Aorta (tissue), 5 donors: ENCODE measurements at regions not wholly inside any gene's neighbourhood (a gene's known extent, or its start where the extent isn't known, plus 50 kb on each side); places are given as distances from the start of the nearest gene placed in this dataset.

ENCODE experiments used
- ATAC-seq: fragments of 200-7000 bp; cut with Tn5 transposase; one replicate; pipeline ENCODE4 v1.9.1; 2022; ENCODE audit warnings: moderate library complexity; ENCODE audit not compliant: low FRiP score
- DNase-seq, 2 donors: peaks; one replicate each; pipeline ENCODE4 v3.0.0-alpha.2; 2020
- H3K27ac ChIP-seq, 2 donors: one replicate each; pipeline ENCODE4 v1.5.1; 2013; ENCODE audit warnings: low read length in 2 of 2, mild to moderate bottlenecking in 2 of 2, moderate library complexity in 2 of 2, control low read depth in 1 of 2, inconsistent platforms in 1 of 2, low read depth in 1 of 2
- H3K27me3 ChIP-seq, 2 donors: one replicate each; pipeline ENCODE4 v1.6.1; 2013; ENCODE audit warnings: control low read depth in 1 of 2, low read length in 1 of 2, mild to moderate bottlenecking in 1 of 2, moderate library complexity in 1 of 2; ENCODE audit not compliant: insufficient read depth in 2 of 2, control insufficient read depth in 1 of 2
- H3K36me3 ChIP-seq, 2 donors: one replicate each; pipeline ENCODE4 v1.6.1; 2013; ENCODE audit warnings: control low read depth in 1 of 2, low read length in 1 of 2, mild to moderate bottlenecking in 1 of 2; ENCODE audit not compliant: insufficient read depth in 2 of 2, control insufficient read depth in 1 of 2
- H3K4me1 ChIP-seq, 2 donors: one replicate each; pipeline ENCODE4 v1.6.1; 2013; ENCODE audit warnings: low read length in 2 of 2, control low read depth in 1 of 2, mild to moderate bottlenecking in 1 of 2, moderate library complexity in 1 of 2; ENCODE audit not compliant: insufficient read depth in 2 of 2, control insufficient read depth in 1 of 2
- H3K4me3 ChIP-seq, 2 donors: one replicate each; pipeline ENCODE4 v1.5.1; 2013; ENCODE audit warnings: low read length in 2 of 2, control low read depth in 1 of 2, mild to moderate bottlenecking in 1 of 2
- H3K9me3 ChIP-seq: one replicate; pipeline ENCODE4 v1.6.1; 2013; ENCODE audit warnings: mild to moderate bottlenecking, low read length; ENCODE audit not compliant: control insufficient read depth
- WGBS, 2 donors: extraction: QIAGEN DNeasy Blood & Tissue Kit; methylation state at CpG; one replicate each; pipeline ENCODE4 v1.1.7; 2013; 5-methylcytosine and 5-hydroxymethylcytosine counted together
- intact Hi-C, 2 donors: fragments of 100-400 bp; cut with DNase I; formaldehyde crosslinking; loops; one replicate each; pipeline versions ENCODE4 v1.14.2 to v1.15.0; 2022
- donor health status: healthy with polysubstance abuse.
- donor health status: Bipolar disorder and iron deficiency.
- donor health status: DM: no; HTN: no; CAD: no.
- donor health status: DM: no; HTN: no; CAD: no.
- donor health status: DM: yes; HTN: yes; CAD: no.

DNA sequence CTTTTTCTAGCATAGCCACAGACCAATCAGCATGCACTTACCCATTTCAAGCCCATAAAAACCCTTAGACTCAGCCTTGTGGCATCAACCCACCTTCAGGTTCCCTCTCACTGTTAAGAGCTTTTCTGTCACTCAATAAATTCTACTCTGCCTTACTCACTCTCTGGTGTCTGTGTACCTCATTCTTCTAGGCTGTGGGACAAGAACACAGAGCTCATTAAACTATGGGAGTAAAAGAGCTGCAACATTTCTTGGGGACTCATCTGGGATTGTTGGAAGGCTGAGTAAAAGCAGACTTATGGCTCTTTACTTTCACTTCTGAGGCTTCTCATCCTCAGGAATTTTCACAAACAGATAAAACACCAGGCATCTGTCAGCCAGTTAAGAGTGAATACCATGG is 879.3 kb downstream of the ROBO2 start:
- H3K4me1 ChIP-seq: no peaks in the 10 kb centered on the region
- H3K36me3 ChIP-seq: no peaks in the 10 kb centered on the region
- H3K9me3 ChIP-seq: peaks cover 6% of the 10 kb centered on the region
- no peak overlapping the region for H3K4me3 ChIP-seq
- ATAC-seq (no peak), DNase-seq (no peak)
- peaks cover 0 to 3% of the 10 kb centered on the region in 2 donors for H3K27me3 ChIP-seq
- H3K27ac ChIP-seq: no peak overlapping the region
- intact Hi-C loops: no loop called here

DNA sequence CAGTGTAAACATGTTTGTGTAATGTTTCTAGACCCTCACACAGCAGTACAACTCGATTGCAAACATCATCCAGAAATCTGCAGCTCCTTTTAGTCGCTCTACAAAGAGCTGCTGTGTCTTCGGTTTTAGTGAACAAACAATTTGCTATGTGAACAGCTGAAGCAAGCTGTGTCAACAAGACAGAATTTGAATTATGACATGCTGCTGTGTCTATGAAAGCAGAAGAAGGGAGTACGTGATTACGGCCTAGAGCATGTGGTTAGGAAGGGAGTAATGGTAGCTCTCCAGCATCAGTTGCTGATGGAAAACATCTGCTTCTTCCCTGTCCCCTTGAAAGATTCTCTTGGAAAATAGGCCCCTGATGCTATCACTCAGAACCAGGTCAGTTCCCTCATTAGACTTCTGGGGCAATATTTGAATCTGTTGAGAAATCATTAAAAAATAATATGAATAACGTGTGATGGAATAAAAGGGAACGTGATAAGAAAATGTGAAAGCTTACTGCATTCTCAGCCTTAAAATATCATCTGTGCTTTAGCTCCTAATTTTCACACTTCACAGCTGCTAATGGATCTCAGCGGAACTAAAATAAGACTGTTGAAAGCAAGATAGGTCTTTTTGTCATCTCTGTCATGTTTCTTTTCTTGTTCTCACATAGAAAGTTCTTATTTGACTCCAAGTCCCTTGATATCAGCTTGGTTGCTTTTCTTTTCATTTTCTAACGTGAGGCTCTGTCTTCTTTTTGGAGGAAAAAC is 891.5 kb downstream of the ROBO2 start:
- WGBS, 2 donors: 42 to 55% methylated on average over 9 of the region's 9 CpGs
- no peak for ATAC-seq
- Histone ChIP-seq H3K9me3 (no peaks in the 10 kb centered on the region), H3K27me3 (no peaks in the 10 kb centered on the region), H3K27ac (no peak overlapping the region), H3K36me3 (no peaks in the 10 kb centered on the region), H3K4me1 (no peaks in the 10 kb centered on the region), H3K4me3 (no peak overlapping the region)
- DNase-seq: no peak
- intact Hi-C loops: no loop called here

DNA sequence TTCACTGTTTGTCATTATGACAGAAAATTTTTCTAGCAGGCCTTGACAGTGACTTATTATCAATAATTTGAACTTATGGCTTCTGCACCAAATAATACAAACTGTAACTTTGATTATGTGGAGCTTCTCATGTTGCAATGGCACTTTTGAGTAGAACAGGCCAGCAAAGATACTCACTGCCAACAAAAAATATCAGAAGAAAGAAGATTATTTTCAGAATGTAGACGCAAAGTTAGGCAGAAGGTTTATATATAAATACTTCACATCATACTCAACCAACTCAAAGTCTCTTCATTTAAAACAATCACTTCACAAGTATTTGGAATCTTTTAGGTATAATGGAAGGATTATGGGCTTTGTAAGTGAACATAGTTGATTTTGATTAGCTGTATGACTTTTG is 893.0 kb downstream of the ROBO2 start:
- intact Hi-C loops: no loop called here

DNA sequence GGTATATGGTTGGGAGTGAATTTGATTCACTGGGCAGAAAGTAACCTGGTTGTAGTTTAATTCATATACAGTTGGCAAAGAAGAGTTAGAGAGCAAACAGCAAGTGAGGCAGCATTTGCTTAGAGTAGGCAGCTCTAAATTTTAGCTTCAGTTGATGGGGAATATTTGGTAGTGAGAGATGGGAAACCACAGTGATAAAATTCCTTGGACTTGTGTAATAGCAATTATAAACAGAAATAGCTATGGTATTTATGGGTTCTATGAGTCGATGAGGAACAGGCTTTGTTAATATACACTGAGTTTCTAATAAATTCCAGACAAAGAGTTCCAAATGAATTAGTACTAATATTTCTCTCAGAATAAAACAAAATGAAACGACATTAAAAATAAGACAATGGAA is 894.0 kb downstream of the ROBO2 start:
- intact Hi-C loops: no loop called here
- 86 to 88% methylated on average over 2 of the region's 2 CpGs for WGBS, 2 donors
- no peaks in the 10 kb centered on the region for H3K4me1 ChIP-seq

More for the DNA sequence above, 893.0 kb downstream of the ROBO2 start:
- Histone ChIP-seq H3K36me3 (no peaks in the 10 kb centered on the region), H3K4me3 (no peak overlapping the region), H3K4me1 (no peaks in the 10 kb centered on the region), H3K9me3 (no peaks in the 10 kb centered on the region), H3K27ac (no peak overlapping the region), H3K27me3 (no peaks in the 10 kb centered on the region)
- 47 to 65% methylated on average over 1 of the region's 1 CpG for WGBS, 2 donors
- ATAC-seq: no peak
- DNase-seq: no peak

DNA sequence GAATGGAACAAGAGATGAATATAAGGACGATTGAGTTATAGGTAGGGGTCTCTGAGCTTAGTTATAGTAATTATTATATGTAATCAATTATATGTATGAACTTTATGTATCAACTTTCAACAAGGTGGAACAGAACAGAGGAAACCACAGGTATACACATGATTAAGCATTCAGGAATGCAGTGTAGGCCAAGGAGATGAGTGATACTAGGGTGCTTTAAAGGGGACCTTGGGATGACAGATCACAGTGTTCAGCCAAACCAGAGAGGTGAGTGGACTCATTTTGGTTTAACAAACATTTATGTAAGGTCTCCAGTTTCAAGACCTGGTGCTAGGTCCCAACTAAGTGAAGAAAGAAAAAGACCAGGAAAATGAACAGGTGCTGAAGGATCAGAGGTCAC is 895.5 kb downstream of the ROBO2 start:
- Histone ChIP-seq H3K4me3 (no peak overlapping the region), H3K9me3 (no peaks in the 10 kb centered on the region), H3K27me3 (no peaks in the 10 kb centered on the region), H3K36me3 (no peaks in the 10 kb centered on the region), H3K4me1 (no peaks in the 10 kb centered on the region), H3K27ac (no peak overlapping the region)
- ATAC-seq: no peak
- DNase-seq: no peak
- WGBS, 2 donors: 86 to 88% methylated on average over 1 of the region's 1 CpG
- intact Hi-C loops: no loop called here

More for the DNA sequence above, 894.0 kb downstream of the ROBO2 start:
- H3K27me3 ChIP-seq: no peaks in the 10 kb centered on the region
- ATAC-seq (no peak), DNase-seq (no peak)
- H3K4me3 ChIP-seq: no peak overlapping the region
- no peak overlapping the region for H3K27ac ChIP-seq
- no peaks in the 10 kb centered on the region for H3K9me3 ChIP-seq
- no peaks in the 10 kb centered on the region for H3K36me3 ChIP-seq

DNA sequence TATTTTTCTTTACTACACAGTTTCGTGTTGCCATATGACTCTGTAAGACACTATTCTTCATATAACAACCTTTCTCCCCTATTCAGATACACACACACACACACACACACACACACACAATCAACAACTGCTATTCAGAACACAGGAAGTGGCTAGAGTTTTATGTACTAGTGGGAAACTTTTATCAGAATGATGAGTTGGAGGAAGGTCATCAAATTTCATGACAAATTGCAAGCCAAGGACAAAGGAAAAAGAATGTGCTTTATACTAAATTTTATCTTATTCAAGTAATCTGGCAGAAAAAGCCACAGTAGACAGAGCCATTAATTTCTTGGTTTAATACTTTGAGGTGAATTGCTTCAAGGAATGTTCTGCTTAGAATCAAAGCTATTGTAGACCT is 899.8 kb downstream of the ROBO2 start:
- intact Hi-C loops: no loop called here
- ATAC-seq (no peak), DNase-seq (no peak)
- Histone ChIP-seq H3K36me3 (no peaks in the 10 kb centered on the region), H3K9me3 (no peaks in the 10 kb centered on the region), H3K27me3 (no peaks in the 10 kb centered on the region), H3K4me3 (no peak overlapping the region), H3K27ac (no peak overlapping the region), H3K4me1 (no peaks in the 10 kb centered on the region)
- WGBS, 2 donors: 35 to 41% methylated on average over 1 of the region's 1 CpG

DNA sequence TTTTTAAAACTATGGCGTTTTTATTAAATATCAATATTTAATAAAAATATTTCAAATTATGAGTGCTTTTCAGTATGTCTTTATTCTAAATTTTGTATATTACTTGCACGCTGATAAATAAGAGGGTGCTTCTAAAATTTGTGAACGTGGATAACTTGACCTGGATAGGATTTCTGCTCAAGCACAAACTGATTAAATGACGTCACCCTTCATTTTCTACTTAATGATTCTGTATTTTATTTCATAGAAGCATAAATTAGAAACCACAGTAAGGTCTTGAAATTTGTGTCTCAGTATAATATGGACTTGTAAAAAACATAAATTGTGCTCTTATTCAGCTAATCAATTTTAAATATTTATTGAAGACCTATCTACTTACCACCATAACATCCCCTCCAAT is 903.7 kb downstream of the ROBO2 start:
- DNase-seq: no peak
- 85 to 92% methylated on average over 4 of the region's 4 CpGs for WGBS, 2 donors
- H3K9me3 ChIP-seq: no peaks in the 10 kb centered on the region

DNA sequence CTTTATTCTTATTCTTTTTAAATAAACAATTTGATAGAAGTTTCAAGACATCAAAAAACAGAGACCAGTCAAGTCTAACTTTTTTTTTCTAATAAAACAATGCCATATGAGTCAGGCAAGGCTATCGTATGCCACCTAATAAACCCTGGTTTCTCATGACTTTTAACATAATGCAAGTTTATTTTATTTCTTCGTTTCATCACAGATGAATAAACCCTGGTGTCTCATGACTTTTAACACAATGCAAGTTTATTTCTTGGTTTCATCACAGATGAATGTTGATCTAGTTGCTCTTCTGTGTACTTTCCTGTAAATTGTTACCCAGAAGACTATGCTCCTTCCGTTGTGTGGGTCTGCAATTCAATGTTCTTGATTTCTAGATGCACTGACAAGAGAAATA is 905.4 kb downstream of the ROBO2 start:
- Histone ChIP-seq H3K27me3 (no peaks in the 10 kb centered on the region), H3K4me1 (no peaks in the 10 kb centered on the region), H3K9me3 (no peaks in the 10 kb centered on the region), H3K4me3 (no peak overlapping the region), H3K36me3 (no peaks in the 10 kb centered on the region), H3K27ac (no peak overlapping the region)
- intact Hi-C loops: no loop called here
- DNase-seq (no peak), ATAC-seq (no peak)
- WGBS, 2 donors: 74 to 87% methylated on average over 3 of the region's 3 CpGs

More for the DNA sequence above, 903.7 kb downstream of the ROBO2 start:
- Histone ChIP-seq H3K36me3 (no peaks in the 10 kb centered on the region), H3K27ac (no peak overlapping the region), H3K4me1 (no peaks in the 10 kb centered on the region), H3K4me3 (no peak overlapping the region), H3K27me3 (no peaks in the 10 kb centered on the region)
- no peak for ATAC-seq
- intact Hi-C loops: no loop called here

DNA sequence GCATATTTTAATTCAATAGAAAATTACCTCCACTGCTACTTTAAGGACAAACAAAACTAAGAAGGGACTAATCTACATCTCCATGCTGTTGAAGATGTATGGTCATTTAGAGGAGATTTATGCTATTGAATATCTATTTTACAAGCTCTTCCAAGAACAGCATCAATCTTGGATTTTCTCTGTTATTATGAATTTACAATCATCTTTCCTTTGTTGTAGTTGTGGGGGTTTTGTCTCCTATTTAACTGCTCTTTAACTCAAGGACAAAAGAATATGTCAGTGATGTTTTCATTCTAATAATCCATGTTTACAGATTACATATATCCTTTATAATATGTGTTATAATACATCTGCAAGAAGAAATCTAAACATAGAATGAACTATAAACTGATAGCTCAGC is 907.8 kb downstream of the ROBO2 start:
- no peaks in the 10 kb centered on the region for H3K9me3 ChIP-seq
- H3K36me3 ChIP-seq: no peaks in the 10 kb centered on the region
- DNase-seq (no peak), ATAC-seq (no peak)
- no peaks in the 10 kb centered on the region for H3K27me3 ChIP-seq
- intact Hi-C loops: no loop called here
- H3K4me3 ChIP-seq: no peak overlapping the region
- H3K4me1 ChIP-seq: no peaks in the 10 kb centered on the region
- H3K27ac ChIP-seq: no peak overlapping the region
